SK-MEL-5 (cell line): ENCODE measurements at regions not wholly inside any gene's neighbourhood (a gene's known extent, or its start where the extent isn't known, plus 50 kb on each side); places are given as distances from the start of the nearest gene placed in this dataset.

ENCODE experiments used
- DNase-seq: peaks from one replicate; pipeline ENCODE4 v3.0.0-alpha.2; 2016; ENCODE audit warnings: low read depth, low spot score
- in situ Hi-C: cut with HindIII; loops from 2 replicates; pipeline ENCODE4 v1.10.0; 2016; ENCODE audit warnings: low sequenced_read_pairs, high pct_unique_total_duplicates, low pct_unique_long_range_greater_than_20kb

DNA sequence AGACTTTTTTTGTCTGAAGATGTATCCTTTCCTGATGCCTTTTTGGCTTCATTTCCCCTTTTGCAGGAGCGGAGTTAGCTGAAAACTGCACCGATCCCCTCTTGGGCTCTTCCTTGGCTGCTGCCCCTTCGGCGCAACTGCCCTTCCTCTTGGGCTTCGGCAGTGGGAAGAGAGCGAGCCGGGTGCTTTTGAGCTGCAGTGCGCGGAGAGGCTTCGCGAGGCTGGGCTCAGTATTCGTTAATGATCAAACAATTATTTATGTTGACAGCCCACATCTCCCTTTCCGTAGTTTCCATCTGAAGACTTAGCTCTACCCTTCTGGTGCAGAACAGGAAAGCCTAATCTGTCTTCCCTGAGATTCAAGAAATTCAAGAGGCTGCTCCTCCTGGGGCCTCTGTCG is 170.8 kb downstream of the CSNK2A3 start:
- in situ Hi-C loops, result no loop called here
- DNase-seq, result no peak

DNA sequence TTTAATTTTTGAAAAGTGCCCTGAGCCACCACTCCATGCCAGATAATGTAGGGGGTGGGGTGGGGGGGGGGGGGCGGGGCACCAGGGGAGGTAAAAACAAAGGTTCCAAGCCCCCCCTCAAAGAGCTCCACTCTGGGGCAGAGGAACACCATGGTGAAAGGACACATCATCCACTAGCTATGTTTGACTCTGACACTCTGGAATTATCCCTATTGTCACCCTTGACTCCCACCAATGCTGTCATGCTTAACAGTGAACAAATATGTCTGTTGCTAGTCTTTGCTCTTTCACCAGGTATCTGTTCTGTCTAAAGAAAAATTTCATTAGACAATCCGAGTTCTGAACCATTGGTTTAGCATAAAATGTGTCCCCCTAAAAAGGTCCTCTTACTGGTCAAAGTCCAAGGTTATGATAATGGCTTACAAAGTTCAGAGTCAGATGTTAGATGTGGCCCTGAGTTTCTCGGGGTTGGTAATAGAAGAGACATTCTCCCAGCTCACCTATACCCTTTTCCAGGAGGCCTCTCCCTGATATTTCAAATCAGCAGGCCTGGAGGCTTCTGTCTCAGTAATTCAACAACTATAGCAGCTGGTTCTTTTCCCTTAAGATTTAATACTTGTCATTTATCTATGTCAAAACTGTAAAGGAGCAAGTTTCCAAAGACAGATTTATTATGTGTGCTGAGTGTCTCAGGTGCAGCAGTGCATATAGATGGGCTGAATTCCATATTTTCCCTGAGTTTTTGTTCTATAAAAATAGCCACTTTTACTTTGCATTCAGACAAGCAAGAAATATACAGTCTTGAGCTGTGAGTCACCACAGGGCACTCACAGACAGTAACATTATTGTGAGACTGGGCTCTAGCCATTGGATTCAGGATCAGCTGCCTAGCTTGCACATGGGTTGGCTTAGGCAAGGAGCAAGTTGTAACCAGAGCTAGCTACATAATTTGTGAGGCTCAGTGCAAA is 174.1 kb downstream of the CSNK2A3 start:
- peak; percentile 96 for DNase-seq

DNA sequence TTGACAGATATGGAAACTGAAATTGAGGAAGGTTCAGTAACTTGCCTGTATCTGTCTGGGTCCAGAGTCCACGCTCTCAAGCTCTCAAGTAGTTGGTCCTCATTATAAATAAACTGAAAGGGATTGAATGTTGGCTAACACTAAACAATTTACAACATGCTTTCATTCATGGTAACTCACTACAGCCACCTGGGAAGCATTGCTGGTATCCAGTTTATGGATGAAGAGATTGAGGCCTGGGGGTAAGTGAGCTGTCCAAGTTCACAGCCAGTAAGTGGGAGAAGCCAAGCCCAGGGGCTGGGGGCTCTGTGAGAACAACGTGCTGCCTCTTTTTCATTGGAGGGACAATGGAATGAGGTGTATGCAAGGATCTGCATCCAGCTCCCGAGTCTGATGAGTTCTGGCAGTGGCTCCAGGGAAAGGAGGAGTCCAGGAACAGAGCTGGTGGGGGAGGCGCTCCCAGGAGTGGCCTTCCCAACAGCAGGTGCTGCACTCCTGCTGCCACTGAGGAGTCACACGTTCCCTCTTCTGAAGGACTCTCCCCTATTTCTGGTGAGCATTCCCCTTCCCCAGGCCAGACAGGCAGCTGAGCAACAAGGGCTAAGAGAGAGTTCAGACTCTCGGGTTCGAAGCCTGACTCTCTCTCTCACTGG is 175.8 kb downstream of the CSNK2A3 start:
- no peak for DNase-seq
- in situ Hi-C loops, result no loop called here

More for the DNA sequence above, 174.1 kb downstream of the CSNK2A3 start:
- in situ Hi-C loops, result no loop called here

DNA sequence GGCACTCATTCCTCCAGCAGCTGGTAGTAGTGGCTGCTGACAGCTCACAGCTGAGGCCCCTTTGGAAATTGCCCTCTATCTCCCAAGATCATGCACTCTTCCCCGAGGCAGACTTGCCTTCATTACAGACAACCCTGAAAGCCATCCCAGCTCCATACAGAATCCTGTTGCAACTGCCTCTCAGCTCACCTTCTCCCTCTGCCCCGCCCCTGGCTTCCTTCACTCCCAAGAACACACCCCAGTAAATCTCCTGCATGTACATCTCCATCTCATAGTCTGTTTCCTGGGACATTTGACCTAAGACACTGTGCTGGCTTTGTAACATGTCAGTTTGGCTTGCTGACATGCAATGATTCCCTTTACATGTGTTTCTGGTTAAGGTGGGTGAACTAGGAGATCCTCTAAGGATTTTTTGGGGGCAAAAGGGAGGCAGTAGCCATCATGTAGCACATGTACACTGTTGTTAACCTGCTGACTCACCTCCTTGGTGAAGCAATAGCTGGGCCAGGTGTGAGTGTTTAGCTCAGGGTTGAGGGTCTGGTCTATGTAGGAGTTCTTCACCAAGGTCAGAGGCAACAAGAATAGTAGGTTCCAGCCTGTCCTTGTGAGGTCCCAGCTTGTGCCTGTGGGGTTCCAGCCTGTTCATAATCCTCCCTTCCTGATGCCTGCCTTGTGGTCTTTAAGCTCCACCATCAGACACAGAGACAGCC is 179.6 kb downstream of the CSNK2A3 start:
- DNase-seq, result no peak
- in situ Hi-C loops, result no loop called here

DNA sequence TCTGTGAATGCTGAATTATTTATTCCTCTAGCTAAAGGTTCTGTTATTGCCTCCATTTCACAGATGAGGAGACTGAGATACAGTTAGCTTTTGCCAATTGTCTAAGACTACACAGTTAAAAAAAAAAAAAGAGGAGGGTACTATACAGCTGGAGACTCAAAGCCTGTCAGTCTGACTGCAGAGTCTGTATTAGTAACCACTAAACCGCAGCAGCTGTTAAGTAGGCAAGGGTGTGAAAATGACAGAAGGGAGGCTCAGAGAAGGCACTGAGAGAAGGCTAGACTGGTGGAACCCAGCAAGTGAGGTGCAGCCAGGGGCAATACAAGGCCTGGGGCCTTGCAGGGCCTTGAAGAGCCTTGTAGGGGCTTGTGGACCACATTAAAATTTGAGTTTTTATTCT is 181.2 kb downstream of the CSNK2A3 start:
- no peak for DNase-seq
- in situ Hi-C loops, result no loop called here

DNA sequence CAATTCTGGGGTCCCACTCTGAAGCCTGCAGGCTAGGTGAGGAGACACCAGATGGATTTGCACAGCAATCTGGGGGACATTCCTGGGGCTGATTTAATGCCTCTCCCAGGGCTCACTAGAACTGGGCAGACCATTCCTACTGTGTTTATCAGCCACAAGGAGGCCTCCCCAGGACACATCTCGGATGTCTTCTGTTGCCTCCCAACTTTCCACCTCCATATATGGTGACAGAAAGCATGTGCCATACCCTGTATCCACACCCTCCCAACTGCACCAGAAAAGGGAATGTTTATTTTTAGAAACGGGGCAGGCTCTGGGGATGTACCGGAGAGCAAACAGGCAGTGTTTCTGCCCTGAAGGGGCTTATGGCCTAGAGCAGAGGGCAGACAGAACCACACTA is 181.8 kb downstream of the CSNK2A3 start:
- in situ Hi-C loops, result no loop called here
- no peak for DNase-seq

DNA sequence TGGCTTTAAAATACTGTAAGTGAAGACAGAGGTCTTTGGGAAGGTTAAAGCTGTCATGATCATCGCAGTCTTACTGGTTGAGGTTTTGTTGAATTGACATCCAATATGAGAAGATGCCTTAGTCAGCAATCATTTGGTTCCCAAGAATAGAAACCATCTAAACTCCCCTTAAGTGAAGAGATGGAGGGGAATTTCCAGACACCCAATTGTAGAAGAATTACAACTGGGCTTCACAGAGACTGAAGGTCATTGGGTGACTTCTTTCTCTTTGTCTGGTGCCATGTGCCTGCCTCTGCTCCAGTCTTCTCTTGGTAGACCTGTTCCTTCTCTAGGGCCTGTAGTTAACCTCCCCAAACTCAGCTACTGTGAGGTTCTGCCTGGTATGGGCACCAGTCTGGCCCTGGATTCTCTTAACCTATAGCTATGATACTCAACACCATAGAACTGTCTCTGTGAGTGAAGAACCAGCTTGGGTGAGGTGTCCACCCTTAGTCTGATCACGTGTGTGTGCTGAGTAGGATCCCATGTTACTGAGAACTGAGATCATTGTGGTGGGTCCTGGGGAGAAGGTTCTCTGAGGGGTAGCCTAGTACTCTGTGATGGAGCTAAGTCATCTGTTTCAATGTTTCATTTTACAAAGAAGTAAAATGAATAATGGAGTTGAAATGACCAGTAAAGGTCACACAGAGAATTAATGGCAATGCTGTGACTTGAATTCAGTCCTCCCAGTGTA is 182.5 kb downstream of the CSNK2A3 start:
- in situ Hi-C loops, result no loop called here
- no peak for DNase-seq

DNA sequence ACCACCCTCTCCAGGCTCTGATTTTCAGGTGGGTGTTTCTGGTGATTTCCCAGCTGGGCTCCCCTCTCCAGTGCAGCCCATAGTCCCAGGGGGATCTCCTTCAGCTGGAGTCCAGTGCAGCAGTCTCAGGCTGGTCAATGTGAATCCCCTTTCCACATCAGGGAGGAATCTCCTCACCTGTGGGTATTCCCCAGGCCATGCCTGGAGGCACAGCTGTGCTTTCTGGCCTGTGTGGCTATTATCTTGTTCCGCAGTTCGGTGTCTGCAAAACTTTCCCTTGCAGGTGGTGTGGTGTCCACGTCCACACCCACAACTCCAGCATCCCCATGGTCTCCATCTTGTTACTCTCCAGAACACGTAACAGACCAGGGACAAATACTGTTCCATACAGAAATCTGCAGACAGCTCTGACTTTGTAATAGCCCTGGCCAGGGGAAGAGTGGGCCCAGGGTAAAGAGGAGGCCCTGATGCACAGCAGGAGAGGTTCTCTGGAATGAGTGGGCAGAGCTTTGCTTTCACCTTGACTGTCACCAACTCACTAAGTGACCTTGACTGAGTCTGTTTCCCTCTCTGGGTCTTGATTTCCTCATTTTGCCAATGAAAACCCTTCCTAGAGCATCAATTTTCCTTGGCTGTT is 183.2 kb downstream of the CSNK2A3 start:
- in situ Hi-C loops, result no loop called here

DNA sequence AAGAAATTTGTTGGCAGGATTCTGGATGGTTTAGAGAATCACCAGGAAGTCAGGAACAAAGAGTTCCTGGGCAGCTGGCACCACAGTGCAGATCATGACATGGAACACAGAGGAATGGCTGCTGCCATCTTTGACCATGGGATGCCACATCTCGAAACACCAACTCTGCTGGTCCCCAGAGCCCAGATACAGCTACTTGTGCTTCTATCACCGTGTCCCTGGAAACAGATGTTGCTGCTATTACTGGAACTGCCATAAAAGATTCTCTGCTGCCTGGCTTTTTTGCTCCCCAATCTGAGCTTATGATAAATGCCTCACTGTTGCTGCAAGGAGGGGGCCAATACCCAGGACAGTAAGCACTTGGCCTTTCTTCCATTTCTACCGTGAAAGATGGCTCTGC is 185.2 kb downstream of the CSNK2A3 start:
- in situ Hi-C loops, result no loop called here
- DNase-seq, result no peak

More for the DNA sequence above, 183.2 kb downstream of the CSNK2A3 start:
- DNase-seq, result no peak

DNA sequence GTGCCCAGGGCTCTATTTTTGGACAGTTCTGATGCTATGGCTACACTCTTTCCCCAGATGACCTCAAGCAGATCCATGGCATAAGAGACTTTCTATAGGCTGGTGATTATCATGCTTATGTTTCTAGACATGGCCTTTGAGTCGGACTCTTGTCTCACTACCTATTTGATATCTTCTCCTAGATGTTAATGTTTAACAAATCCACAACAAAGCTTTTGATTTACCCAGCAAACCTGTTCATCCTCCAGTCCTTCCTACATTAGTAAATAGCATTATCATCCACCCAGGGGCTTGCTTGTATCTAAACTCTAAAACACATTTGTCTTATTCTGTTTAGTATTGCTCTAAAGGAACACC is 188.7 kb downstream of the CSNK2A3 start:
- DNase-seq, result no peak
- in situ Hi-C loops, result no loop called here

DNA sequence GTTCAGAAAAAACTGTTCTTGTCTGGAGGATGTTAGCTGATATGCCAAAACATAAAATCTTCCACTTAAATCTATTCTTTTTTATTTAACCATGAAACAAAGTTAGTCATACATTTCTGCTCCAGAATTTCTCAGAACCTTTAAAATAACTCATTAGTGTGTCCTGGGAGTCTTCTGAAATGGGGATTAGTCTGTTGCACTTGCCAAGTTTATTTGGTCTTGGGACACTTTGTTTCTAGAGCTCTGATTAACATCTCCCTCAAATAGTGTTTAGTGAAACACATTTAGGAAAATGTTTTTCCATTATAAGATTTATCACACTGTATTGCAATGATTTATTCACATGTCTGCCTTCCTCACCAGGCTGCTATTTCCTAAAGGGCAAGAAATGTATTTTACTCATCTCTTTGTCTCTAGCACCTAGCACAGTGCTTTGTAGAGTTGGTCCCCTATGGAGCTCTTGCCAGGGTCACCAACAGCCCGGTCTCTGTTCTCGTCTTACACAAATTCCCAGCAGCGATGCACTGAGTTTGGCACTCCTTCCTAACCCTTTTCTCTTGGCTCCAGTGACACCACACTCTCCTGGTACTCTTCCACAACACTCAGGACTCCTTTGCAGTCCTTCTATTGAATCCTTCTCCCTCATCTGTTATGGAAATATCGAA is 189.2 kb downstream of the CSNK2A3 start:
- no peak for DNase-seq
- in situ Hi-C loops, result no loop called here

DNA sequence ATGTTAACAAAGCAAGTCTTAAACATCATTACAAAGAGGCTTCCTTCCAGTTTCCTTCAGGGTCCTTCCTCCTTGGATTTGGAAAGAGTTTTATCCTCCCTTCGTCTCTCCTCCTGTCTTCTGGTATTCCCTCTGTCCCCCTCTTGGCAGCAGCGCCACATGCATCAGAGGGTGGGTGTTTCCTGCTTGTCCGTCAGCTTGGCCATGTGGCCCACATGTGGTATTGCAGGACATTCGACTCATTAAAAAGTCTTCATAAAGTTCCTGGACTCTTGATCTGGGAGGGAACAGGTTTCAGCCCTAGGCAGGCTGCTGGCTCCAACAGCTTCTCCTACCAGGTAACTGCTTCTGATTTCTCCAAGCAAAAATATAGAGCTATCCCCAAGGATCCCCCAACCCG is 189.8 kb downstream of the CSNK2A3 start:
- peak; percentile 43 for DNase-seq
- in situ Hi-C loops, result no loop called here

DNA sequence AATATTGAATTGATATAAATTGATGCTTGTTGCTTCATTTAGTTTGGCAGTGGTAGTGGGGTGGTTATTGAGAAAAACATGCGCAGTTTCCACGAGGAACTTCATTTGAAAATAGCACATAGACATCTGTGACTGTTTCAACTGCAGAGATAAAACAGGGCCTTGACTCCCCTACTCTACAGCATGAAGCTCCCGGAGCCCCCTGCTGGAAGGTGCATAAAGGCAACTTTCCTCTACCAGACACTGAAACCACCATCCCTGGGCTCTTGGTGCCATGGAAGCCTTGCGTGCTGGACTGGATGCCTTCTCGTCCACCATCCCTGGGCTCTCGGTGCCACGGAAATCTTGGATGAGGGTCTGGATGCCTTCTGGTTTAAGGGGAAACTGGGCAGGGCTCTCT is 195.9 kb downstream of the CSNK2A3 start:
- in situ Hi-C loops, result no loop called here
- peak; percentile 74 for DNase-seq

DNA sequence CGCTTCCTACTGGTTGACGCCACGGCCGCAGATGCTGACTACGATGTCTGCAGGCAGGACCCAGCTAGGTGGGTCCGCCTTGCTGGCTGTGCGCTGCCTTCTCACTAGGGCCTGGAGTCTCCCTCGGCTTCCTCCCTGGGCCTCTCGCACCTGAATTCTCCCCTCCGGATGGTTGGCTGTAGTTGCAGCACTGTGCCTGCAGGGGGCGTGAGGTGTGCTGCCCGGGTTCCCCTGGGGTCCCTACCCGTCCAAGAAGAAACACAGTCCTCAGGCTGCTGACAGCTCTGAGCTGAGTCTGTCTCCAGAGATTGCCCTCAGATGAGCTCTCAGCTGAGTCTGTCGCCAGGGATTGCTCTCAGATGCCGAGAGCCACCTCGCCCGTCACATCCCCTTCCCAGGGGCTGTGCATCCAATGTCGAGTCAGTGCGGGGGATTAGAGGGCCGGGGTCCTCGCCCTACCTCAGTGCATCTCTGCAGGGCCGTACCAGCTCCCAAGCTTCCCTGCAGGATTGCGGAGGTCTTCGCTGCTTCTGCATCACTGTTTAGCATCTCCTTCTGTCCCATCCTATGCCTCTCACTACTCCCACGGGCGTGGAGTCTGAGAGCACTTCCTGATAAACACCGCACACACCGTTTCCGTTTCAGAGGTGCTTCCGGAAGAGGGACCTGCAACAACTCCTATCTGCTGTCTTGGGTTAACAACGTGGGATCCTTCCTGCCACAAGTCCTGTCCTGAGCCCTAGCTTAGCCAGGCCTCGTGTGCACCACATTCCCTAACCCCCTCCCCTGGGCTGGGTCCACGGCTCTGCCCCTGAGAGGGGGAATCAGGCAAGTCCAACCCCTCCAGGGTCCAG is 196.9 kb downstream of the CSNK2A3 start:
- in situ Hi-C loops, result no loop called here
- peak; percentile 44 for DNase-seq

DNA sequence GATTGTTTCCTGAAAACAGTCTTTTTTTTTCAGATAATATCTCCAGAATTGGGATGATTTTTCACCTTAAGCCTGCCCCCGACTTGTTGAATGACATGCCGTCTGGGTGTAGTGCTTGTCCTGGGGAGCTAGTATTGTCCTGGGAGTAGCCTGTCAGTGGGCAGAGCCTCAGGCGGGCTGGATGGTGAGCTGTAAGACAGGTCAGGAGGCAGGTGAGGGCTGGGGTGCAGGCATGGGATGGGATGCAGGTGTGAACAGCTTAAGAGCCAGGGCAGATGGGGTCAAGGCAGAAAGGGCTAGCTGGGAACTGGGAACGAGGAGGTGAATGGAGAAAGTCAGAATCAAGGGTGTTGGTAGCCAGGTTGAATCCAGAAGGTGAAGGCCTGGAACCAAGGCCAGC is 200.2 kb downstream of the CSNK2A3 start:
- in situ Hi-C loops, result no loop called here
- DNase-seq, result no peak
